Hepatocyte (in vitro differentiated cells): ENCODE measurements at regions not wholly inside any gene's neighbourhood (a gene's known extent, or its start where the extent isn't known, plus 50 kb on each side); places are given as distances from the start of the nearest gene placed in this dataset.

Experiments used
- CTCF ChIP-seq: fragments of 200-600 bp; sonication (generic); IDR thresholded peaks from 2 replicates; pipeline ENCODE4 v1.5.1; 2016; ENCODE audit warnings: antibody characterized with exemption, mild to moderate bottlenecking; ENCODE audit not compliant: poor library complexity
- EZH2 ChIP-seq: fragments of 200-600 bp; sonication (generic); IDR thresholded peaks from 2 replicates; pipeline ENCODE4 v1.6.1; 2016; ENCODE audit warnings: antibody characterized with exemption, mild to moderate bottlenecking, borderline replicate concordance
- EZH2phosphoT487 ChIP-seq: fragments of 200-600 bp; sonication (generic); IDR thresholded peaks from one replicate; pipeline ENCODE4 v1.6.1; 2018; ENCODE audit warnings: antibody characterized with exemption, mild to moderate bottlenecking, low read depth, moderate library complexity; ENCODE audit not compliant: unreplicated experiment, severe bottlenecking

- no peak for TF ChIP-seq CTCF
- TF ChIP-seq EZH2 = no peak
- TF ChIP-seq EZH2phosphoT487 = no peak
Observed at GRCh38 chr11:104490182-104490581, 326.2 kb upstream of the PDGFD start.
